NCI-H82 treated with DMSO at 0.1 percent for 48 hours (cell line): ENCODE measurements at regions not wholly inside any gene's neighbourhood (a gene's known extent, or its start where the extent isn't known, plus 50 kb on each side); places are given as distances from the start of the nearest gene placed in this dataset.

ENCODE experiments used
- DNase-seq: peaks from one replicate; lab custom pipeline; 2025; ENCODE audit not compliant: unreplicated experiment; lab: John Stamatoyannopoulos, UW

DNA sequence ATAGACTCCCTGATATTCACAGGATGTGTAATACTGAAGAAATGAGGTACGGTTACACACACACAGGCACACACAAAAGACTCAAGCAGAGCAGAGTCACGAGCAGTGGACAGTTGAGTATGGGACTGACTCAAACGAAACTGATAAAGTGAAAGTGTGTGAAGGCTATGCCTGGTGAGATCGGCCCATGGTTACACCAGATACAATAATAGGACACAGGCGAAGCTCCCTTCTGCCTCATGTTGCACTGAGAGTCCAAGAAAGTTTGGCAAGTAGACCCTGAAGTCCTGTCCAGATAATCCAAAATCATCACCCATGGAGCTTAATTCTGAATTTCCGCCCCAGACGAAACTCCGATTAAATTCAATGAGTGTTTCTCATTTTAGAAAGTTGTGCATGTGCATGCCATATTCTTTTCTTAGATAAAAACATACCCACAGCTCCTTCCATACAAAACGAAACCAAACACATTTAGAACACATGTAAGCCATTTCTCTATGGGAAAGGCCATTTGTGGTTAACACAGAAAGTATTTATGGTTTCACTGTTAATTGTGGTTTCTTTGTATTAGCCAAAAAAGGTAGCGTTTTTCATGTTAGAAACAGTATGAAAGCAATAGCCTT, 567.6 kb downstream of the PLCL1 start:
- DNase-seq: no peak

DNA sequence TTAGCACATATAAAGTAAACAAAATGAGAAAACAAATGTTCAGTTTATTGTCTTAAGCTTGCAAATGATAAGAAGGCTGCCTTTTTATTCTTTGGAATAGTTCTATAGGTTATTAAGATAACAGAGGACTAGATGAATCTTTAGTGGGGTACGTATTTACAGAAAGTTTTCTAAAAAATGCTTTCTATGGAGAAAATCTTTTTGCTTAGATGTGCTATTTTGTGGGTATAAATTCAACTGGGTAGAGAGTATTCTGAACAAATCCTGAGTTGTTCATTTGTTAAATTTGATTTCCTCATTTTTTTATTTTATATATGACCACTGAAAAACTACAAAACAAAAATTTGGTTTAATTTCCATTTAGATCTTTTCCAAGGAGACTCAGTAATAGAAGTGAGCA, 566.9 kb downstream of the PLCL1 start:
- DNase-seq: no peak

DNA sequence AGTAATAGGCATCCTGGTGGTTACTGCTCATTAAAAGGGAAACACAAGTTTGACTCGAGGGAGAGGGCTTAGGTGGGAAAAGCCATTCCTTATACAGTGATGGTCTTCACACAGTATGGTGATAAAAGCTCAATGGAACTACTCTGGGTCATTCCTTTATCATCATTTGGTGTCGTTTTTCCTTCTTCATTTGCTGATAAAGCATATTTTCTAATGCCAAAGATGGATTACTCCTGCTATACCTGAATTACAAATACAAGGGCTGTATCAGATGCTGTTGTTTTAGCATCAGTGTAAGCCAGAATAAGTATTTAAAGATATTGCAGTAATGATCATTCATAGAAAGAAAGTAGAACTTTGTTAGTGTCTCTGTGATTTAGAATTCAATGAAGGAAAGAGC, 563.7 kb downstream of the PLCL1 start:
- no peak for DNase-seq

DNA sequence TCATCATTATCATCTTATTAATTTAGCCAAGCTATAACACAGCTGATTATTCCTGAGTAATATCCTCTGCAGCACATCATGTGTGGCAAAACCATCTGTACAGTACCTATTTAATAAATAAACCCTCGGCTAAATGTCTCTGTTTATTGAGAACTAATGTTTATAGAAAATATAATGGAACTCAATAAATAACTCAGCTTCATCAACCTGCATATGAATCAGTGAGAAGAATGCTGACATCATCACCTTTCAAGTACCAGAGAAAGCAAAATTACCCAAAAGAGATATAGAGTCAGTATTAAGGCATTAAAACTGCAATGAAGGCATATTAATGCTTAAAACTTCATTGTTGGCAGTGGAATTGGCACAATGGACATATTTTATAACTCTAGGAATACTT, 558.3 kb downstream of the PLCL1 start:
- no peak for DNase-seq

DNA sequence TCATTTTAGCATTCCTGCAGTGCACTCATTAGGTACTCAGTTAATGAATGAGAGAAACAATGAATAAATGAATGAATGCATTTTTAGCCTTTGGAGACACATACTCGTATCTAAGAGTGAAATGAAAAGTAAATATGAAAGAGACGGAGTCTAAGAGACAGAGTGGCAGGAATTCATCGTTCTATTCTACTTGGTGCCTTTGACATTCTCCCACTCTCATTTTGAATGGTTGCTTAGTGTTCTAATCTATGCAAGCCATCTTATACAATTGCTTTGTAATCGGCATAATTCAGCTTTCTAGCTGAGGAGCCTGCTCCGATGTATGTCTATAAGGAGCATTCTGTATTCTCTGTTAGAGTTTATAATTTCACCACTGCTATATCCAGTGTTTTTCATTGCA, 554.9 kb downstream of the PLCL1 start:
- DNase-seq: no peak

DNA sequence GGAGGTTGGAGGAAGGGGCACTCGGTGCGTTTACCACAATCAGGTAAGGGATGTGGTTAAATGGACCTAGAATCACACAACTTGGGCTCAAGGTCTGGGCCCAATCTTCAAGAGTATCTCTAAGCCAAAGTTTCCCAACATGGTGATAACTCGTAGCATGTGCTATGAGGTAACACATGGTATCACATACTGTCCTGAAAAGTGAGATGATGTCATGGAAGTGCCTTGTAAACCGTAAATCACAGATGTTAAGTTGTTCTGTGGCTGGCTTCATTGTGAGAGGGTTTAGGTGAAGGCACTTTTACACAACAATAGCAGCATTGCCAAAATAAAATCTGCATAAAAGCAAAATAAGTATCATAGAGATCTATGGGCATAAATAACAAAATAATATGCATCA, 551.8 kb downstream of the PLCL1 start:
- DNase-seq: no peak

DNA sequence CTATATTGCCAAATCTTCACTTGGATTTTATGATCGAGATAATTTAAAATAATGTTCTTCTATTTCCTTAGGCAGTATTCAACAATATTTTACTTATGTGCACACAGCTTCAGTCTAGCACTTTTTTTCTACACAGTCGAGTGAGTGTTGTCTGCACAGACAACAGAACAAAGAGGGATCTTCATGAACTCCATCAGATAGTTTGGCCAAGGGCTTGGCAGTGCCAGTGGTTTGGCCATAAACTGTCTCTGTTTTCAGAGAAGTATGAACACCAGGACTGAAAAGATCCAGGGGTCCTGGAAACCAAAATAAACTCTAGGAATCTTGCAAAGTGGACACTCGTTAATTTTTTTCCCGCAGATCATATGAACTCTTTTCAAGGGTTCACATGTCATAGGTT, 547.3 kb downstream of the PLCL1 start:
- DNase-seq: no peak

DNA sequence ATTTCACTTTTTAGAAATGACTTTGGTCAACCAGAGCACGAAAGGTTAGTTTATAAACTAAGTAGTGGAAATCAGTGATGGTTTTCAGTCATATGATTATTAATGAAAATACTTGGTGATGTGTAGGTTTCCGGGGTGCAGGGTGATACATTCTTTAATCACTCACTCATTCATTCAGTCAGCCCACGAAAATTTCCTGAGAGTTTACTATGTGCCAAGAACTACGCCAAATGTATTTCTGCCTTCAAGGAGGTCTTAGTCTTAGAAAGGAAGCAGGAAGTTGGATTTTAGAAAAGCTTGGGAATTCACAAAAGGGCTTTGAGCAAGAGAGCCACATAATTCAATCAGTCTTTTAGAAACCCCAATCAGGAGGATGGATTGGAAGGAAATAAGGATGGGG, 543.6 kb downstream of the PLCL1 start:
- no peak for DNase-seq

DNA sequence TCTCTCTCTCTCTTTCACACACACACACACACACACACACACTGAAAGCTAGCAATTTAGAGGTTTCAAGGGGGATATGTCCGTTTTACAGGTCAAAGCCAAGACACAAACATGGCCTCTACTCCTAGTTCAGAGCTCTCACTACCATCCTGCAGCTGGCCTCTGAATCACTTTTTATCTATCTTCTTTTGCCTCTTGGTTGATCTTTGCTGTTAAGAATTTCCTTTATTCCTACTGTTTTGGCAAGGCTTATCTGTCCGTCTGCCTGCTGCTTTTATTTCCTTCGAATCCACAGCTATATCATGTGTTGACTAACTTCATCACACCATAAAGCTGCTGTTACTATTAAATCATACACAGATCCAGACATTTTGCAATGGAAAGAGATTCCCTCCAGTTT, 543.0 kb downstream of the PLCL1 start:
- DNase-seq: no peak

DNA sequence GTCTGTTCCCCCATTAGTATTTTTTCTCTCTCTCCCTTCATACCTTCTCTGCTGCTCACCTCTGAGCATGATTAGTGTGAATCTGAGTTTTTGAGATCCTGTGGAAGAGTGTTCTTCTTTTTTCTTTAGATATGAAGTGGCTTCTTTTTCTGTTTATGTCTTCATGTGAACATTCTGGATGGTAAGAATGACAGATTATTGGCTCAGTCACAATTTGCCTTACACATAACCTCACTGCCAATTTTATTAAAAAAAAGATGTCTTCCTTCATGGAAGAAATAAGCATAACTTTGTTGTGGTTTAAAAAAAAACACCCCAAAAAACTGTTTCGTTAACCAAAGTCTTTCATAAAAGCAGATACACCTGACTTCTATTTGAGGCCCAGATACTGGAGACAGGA, 539.1 kb downstream of the PLCL1 start:
- no peak for DNase-seq

DNA sequence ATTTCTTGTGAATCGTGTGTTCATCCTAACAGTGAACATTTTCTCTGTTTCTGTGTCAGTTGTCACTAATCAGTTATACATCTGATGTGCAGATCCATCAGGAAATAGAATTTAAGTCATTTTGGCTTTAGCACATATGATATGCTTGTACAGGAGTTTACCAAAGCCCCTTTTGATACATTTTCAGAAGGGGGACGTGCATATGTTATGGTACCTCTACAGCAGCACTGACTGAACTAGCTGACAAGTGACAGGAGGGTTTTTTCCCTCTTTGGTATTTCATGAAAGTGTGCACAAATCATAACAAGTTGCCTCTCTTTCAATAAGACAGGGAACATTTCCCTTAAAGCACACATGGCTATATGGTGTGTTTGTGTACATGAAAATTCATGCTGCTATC, 536.5 kb downstream of the PLCL1 start:
- no peak for DNase-seq

DNA sequence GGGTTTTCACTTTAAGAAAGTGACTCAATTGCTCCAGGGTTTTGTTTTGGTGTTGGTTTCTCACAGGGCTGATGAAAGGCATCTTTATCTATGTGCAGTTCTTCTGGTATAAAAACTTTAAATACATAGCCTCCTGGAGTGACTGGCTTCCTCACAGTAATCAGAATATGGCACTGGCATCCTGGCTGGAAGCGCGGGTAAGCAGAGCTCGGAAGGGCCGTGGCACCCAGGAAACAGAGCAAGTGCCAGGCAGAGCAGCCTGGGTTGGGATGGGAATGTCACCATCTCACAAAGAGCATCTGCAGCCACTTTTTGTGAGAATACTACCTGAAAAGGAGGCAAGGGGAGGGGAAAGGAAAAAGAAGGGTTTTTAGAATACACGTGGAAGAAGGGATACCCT, 534.7 kb downstream of the PLCL1 start:
- no peak for DNase-seq

DNA sequence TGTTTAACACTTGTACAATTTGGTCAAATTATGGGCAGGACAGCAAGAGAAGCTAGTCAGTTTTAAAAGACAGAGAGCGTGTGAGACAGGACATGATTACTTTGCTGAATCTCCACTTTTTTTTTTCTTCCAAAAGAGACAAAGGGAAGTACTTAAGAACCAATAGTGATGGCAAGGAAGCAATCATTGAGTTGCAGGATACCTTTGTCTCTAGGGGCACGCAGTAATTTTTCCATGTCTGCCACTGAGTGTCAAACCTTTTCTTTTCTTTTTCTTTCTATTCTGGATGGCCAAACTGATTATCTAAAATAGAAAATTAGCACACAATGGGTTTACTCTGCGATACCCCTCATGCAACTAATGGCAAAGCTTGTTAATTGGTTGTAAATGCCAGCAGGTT, 533.0 kb downstream of the PLCL1 start:
- DNase-seq: no peak

DNA sequence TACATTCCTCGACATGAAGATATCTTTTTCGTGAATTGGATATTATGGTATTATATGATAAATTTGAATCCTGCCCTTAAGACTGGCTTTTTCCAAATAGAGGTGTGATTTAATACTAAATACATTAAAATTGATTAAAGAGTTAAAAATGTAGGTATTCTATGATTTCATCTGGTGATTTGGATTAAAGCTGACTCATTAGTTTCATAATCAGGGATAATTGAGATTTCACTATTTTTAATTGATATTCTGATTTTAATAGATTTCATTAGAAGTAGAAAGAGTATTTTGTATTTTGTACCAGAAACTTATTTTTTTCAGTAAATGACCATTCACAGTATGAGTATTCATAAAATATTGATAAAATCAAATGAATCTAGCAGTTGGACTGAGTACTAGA, 524.1 kb downstream of the PLCL1 start:
- no peak for DNase-seq

DNA sequence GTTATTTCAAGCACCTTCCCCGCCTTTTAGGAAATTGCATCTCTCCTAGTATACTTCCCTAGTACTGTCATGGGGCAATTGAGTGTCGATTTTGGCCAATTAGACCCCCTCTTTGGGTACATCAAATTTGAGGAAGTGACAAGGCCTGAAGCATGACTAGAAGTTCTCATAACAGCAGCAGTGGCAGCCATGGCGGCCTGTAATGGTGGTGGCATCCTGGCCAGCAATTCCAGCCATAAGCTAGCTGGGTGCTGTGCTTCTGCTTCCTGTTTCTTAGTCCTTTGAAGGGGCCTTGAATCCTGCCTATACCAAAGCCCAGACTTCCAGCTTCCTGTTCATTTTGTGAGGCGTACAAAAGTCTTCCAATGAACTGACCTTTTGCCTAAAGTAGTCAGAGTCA, 523.1 kb downstream of the PLCL1 start:
- no peak for DNase-seq

DNA sequence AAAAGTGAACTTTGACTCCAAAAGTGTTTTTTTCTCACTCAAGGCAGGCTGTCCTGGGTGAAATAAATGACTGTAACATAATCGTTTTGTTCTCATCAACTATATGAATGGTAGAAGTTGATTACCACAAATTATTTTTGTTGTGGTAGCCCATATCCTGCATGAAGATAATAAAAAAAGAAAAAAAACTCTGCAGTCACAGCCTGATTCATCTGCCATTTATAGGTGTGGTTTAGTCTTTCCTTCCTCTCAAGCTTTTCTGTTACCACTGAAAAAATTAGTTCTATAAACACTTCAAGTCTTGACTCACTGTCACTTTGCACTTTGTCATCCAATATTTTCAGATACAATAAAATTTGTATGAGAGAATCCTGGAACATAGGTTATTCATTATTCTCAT, 522.0 kb downstream of the PLCL1 start:
- no peak for DNase-seq

DNA sequence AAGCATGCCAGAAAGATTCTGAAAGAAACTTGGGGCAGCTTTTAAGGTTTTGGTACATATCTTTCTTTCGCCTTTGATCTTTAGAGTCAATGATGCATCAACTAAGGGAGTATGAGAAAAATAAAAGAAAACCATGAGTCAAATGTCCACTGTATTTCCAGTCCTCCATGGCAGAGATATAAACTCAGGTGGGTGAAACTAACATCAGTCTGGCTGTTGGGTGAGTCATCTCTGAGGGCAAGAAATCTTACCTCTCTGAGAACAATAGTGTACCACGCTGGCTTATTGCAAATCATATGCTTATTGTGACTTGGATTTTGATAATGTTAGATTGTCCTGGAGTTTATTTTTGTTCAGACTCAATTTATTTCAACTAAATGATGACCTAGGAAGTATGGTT, 521.0 kb downstream of the PLCL1 start:
- DNase-seq: no peak

DNA sequence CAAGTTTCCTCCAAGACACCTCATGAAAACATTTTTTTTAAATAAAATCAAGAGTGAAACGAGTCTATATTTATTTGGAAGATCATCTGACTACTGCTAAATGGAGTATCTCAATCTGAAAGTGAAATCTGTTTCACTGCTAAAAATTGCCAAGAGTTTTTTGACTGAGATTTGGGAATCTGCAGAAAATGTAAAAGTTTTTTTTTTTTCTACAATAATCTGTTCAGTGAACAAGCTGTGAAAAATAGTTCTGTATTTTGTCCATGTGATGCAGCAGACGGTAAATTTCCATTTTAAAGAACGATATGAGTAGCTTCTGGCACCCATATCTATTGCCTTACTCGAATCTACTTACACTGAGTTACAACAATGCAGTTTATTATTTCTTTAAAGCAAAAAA, 519.7 kb downstream of the PLCL1 start:
- DNase-seq: no peak

DNA sequence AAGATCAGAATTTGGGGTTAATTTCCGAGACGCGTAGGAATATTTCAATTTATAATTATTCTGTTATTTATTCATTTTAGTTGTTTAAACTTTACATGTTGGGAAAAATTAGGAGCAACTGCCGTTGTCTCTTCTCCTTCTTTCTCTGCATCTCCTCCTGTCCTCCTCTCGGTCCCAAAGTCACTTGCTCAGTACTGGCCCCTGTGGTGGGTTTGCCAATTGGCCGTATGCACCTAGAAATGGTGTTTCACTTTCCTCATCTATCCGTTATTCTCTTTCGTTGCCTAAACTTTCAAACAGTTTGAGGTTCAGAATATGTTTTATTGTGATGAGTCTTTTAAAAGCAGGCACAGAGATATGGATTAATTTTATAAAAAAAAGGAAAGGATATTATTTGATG, 517.9 kb downstream of the PLCL1 start:
- DNase-seq: no peak

DNA sequence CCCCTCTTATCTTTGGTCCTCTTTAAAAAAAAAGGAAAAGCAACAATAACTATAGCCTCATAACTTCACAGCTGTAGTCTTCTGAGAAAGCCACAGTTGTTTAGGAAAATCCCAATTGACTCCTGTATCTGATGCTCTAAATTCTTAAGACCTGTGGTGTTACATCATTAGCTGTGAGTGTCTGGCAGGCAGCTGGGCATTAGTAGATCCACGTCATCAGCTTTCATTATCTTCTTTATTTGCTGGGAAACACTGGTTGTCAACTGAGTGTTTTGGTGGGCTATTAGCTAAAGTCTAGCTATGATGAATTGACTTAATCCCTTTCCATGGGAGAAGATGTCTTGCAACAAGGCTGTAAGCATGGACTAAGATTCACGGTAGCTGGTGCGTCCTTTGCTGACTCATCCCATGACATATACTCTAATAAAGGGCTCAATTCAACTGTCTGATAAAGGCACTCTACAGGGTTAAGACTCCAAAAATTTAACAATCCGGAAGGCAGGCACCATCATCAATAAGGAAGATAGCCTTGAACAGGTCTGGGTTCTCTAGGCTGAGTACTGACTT, 517.2 kb downstream of the PLCL1 start:
- DNase-seq: no peak

DNA sequence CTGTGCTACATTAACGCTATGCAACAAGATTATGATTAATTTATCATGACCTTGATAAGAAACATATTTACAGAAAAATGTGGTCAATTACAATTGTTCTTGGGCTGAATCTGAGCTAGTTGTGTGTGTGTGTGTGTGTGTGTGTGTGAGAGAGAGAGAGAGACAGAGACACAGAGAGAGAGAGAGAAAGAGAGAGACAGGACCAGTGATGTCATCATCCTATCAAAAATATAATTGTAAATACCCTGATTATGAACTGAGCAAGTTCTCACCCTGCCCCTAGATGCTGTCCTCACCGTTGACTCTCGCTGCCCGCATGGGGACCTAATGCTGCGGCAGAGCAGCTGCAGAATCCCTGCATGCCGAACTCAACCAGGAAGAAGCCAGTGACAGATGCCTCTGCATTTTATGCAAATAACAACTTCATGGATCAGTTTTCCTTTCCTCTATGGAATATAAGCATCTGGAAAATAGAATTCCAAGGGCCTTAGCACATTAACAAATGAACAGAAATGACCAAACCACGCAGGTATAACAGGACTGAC, 512.5 kb downstream of the PLCL1 start:
- no peak for DNase-seq

DNA sequence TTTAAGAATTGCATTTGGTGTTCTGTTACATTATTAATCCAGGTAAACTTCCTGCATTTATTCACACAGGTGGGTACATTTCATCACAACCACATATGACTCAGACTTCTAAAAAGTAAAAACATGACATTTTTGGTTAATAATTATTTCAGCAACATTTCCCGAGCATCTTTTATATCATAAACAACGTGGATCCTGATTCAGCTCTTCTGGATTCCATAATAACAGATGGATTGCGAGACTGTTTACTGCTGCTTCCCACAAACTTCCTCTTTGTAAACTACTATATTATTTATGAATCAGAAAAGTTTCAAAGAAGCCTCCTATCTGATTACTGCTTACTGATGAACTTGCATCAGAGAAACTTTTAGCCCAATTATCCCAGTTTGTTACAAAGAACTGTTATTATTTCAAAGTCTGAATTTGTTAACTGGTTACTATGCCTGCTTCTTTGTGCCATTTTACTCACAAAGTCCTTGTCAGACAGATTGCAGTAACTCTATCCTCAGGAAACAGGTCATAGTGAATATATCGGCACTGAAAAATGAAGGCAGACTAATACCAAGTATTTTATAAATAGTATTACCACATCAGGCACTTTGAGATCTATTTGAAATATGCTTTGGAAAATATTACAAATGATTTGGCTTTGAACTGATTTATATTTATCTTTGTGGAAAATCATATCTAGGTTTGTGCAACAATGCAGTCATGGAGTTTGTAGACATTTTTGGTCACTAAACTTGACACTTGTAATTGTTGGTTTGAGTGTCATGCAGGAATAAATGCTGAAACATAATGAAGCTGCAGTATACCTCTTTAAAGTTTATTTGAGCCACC, 511.6 kb downstream of the PLCL1 start:
- DNase-seq: no peak
